GM19467 (cell line): ENCODE measurements at regions not wholly inside any gene's neighbourhood (a gene's known extent, or its start where the extent isn't known, plus 50 kb on each side); places are given as distances from the start of the nearest gene placed in this dataset.

Experiments
- ATAC-seq: cut with Tn5 transposase; IDR thresholded peaks from one replicate; pipeline ENCODE4 v1.9.1; 2021; ENCODE audit warnings: mild to moderate bottlenecking, moderate library complexity; ENCODE audit not compliant: unreplicated experiment

GRCh38 chr12:116454950-116455447, 104.2 kb upstream of the MAP1LC3B2 start:
- no peak for ATAC-seq

- ATAC-seq: no peak
Measured at GRCh38 chr12:116455540-116456329, 103.4 kb upstream of the MAP1LC3B2 start.

GRCh38 chr12:116456330-116457082, 102.7 kb upstream of the MAP1LC3B2 start:
- no peak for ATAC-seq

DNA sequence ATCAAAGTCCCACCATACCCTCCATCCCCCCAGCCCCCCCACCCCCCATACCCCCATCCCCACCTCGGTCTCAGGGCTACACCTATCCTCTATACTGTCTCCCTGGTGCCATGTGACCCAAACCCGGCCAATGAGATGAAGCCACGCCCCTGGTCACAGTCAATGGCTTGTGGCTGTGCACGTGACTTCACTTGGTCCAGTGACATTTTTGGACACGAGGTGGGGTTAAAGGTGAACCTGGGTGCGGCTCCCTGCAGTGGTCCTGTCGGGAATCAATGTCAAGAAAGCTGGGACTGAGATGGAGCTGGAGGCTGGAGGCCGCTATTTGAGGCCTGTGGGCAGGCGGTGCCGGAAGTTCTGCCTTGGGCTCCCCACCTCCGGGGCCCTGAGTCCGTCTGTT, 100.7 kb upstream of the MAP1LC3B2 start:
- ATAC-seq: no peak

DNA sequence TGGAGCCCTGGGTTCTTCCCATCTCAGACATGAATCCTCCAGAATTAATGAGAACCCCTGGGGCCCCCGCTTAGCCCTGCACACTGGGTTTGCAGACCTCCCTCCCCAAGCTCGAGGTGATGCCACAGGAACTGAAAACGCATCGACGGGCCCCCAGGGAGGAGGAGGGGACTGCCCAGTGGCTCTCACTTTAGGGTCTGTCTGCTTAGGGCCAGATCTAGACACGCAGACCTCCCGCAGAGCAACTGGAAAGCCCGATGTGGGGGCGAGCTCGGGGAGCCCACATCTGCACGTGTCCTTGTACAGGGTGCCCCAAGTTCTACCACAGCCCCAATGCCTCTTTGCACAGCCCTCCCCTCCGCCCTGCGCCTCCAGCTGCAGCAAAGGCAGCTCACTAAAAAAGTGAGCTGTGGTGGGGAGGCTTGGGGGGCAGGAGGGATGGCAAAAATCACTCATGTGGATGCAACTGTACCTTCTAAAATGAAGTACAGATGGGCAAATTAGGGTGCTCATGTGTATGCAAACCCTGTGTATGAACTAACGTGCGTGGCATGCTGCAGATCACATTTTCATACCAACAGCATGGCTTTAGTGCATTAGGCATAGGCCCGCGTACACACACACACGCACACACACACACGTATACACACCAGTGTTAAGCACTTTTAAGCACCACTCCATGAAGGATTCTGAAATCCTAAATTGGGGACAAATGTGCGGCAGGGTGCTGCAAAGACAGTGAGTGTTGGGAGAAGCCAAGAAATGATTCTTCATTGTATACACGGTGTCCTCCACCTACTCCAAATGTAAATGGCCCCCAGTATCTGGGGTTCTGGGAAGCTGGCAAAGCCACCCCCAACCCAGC, 99.9 kb upstream of the MAP1LC3B2 start:
- no peak for ATAC-seq

DNA sequence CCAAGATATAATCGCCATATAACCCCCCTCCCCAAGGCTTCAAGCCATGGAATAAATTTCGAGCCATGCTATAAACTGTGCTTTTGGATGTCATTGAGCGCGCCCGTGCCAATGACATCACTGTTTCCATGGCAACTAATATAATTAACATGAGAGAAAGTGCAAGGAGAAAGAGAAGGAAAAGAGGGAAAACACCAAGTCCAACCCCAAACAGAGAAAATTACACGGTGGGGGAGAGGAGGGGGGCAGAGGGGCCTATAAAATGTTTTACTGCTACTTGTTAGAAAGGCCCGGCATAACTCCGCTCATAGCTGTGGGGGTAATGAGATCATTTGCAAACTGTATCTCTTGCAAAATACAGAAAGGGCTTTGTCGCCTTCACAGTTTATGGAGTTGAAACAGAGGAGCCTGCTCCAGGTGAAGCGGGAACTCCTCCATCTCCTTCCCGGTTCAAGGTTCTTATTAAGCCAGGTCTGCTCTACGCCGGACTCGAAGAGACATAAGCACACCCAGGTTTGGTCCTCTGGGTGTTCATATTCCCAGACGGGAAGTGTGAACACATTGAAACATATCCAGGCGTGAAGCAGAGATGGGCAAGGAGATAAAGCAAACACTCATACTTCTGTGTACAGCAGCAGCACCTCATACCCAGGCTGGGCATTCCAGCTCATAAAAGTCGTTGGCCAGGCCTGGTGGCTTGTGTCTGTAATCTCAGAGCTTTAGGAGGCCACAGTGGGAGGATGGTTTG, 99.1 kb upstream of the MAP1LC3B2 start:
- ATAC-seq: no peak

DNA sequence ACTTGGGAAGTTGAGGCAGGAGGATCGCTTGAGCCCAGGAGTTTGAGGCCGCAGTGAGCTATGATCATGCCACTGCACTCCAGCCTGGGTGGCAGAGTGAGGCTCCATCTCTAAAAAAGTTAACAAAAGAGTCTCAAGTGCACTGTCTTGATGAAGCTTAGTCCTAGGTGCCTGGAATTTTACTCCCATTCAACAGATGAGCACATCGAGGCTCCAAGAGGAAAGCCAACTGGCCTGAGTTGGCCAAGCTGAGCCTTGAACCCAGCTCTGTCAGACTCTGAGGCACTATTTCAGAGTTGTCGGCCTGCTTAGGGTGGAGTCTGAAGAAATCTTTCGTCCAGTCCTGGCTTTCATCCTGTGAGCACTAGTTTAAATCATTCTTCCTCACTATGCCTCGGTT, 98.1 kb upstream of the MAP1LC3B2 start:
- no peak for ATAC-seq

- no peak for ATAC-seq
Measured at GRCh38 chr12:116463366-116463765, 95.8 kb upstream of the MAP1LC3B2 start.

DNA sequence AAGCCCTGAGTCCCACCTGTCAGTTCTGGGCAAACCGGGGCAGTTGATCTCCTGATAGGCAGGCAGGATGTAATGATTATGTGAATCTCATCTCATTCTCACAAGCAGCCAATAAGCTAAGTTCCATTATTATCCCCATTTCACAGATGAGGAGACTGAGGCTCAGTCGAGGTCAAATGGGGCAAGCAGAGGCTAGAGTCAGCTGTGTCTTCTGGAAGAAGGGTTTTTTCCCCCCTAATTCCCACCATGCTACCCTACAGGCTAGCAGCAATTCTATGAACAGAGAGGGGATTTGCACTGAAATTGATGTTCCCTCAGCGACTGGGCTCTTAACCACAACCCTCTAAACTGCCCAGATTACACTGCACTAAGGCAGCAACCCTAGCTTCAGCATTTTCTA, 93.8 kb upstream of the MAP1LC3B2 start:
- no peak for ATAC-seq

- ATAC-seq: no peak
Measured at GRCh38 chr12:116465856-116466255, 93.3 kb upstream of the MAP1LC3B2 start.

DNA sequence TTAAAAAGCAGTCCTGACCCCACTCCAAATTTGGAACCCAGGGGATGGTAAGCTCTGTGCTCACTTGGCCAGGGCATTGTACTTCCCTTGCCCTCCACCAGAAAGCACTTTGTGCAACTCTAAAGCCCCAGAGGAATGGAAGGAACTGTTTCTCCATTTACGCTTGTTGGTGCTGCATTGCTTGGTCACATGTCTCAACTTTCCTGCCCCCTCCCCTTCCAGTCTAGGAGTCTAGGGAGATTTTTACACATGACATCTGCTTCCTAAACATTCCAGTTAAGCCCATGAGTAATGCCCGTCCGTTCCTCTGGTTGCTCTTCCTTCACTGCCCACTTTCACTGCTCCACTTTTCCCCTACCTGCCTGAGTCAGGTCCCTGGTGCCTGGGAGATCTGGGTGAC, 92.6 kb upstream of the MAP1LC3B2 start:
- ATAC-seq: no peak

GRCh38 chr12:116469344-116469743, 89.8 kb upstream of the MAP1LC3B2 start:
- ATAC-seq: no peak

DNA sequence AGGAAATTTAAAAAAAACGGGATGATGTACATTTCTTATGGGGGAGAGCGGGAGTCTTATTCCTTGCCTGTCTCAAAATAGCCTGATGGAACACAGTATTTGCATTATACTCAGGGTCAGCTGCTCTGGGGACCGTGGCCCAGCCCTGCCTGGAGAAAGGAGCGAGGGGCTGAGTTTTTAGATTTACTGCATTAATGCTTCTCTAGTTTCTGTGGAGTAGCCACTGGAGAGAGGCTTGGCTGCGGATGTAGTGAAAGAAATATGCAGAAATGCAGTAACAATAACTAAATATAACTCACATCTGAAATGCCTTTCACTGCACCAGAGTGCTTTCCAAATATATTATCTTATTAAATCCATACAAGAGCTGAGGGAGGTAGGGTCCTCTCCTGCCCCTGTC, 87.6 kb upstream of the MAP1LC3B2 start:
- ATAC-seq: no peak

GRCh38 chr12:116472193-116472592, 87.0 kb upstream of the MAP1LC3B2 start:
- no peak for ATAC-seq

DNA sequence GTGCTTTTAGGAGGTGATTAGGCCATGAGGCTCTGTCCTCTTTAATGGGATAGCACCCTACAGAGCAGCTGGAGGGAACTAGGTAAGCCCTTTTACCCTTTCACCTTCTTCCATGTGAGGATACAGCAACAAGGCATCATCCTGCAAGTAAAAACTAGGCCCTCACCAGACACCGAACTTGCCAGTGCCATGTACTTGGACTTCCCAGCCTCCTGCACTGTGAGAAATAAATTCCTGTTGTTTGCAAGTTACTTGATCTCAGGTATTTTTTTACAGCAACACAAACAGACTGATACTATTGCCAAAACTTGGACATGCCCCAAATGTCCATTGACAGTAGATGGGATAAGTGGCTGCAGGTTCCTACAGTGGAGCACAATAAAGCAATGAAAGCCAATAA, 85.8 kb upstream of the MAP1LC3B2 start:
- ATAC-seq: no peak

DNA sequence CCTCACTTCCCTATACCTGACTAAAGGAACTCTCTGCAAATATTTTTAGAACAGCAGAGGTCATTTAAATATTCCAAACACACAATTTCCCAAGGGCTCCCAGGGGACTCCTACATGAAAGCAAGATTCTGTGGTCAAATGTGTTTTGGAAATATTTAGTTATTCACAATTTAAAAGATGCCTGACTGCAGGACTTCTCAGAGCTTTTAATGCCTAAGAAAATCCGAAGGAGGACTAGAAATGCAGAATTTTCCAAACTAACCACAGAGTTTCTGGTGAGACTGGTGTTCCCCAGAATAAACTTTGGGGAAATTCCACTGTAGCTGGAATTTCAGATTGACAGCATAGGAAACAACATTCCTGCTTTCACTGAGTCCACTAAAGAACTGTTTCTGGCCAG, 84.8 kb upstream of the MAP1LC3B2 start:
- ATAC-seq: no peak

- no peak for ATAC-seq
Measured at GRCh38 chr12:116474899-116475298, 84.3 kb upstream of the MAP1LC3B2 start.

DNA sequence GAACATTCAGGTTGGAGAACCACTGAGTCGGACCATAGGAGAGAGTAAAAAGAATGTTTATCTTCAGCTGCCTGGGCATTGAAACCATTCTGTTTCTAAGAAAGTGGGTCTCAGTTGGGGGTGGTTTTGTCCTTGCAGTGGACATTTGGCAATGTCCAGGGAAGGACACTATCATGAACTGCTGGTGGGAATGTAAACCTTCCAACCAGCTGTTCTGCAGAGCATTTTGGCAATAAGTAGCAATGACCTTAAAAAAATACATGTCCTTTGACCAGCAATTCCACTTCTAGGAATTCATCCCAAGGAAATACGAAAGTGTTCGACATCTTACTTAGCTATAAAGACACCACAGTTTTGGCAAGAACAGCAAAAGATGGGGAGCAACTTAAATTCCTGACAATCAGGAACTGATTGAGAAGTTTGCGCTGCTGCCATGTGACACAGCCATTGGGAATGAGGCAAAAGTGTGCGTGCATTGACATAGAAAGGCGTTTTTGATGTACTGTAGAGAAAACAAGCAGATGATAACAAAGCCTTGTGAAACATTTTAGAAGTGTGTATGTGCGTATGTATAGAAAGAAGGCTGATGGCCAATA, 82.9 kb upstream of the MAP1LC3B2 start:
- no peak for ATAC-seq

DNA sequence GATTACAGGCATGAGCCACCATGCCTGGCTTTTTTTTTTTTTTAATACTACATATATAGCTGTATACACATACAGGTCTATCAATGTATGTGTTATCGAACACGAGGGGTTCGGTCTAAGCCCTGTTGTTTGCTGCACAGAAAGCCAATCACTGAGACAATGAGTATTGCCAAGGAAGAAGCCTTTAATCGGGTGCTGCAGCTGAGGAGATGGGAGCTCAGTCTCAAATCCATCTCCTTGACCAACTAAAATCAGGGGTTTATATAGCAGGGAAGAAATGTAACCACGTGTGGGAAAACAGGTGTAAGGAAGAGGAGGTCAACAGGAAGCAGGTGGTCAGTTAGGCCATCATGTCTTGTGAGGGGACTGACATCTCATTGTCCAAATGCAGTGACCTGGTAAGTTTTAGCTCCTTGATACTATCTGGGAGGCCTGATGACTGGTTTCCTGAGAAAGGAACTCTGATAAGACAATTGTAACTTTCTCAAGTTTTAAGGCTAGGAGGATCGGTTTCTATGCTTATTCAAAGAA, 80.9 kb upstream of the MAP1LC3B2 start:
- no peak for ATAC-seq
